Stimulated activated naive CD4-positive, alpha-beta T cell treated with Interleukin-2 at 50 U/mL for 16 hours (primary cell): ENCODE measurements at regions not wholly inside any gene's neighbourhood (a gene's known extent, or its start where the extent isn't known, plus 50 kb on each side); places are given as distances from the start of the nearest gene placed in this dataset.
"Not testable (repeated sequence)": the region's sequence is repeated elsewhere in the genome, so short reads cannot be mapped to it uniquely, and the experiment has no call there.

Experiments
- DNase-seq: peaks from one replicate; lab custom pipeline; 2025; lab: John Stamatoyannopoulos, UW

DNA sequence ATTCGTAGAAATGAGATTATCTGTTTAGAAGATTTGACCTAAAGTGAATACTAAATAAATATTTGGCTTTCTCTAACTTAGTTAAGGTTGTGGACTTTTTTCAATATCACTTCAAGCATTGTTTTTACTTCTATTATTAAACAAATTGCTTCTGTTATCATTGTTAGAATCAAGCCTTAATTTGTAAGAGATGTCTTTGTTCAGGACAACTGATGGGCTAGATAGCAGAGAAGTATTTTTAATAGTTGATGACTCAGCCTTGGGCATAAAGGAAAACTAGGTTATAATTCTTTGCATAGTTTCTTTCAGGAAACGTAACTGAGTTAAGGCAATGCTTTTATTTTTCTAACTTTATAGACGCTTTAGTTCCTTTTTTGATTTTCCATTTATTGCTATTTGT, 128.8 kb upstream of the SMIM30 start:
- no peak for DNase-seq

DNA sequence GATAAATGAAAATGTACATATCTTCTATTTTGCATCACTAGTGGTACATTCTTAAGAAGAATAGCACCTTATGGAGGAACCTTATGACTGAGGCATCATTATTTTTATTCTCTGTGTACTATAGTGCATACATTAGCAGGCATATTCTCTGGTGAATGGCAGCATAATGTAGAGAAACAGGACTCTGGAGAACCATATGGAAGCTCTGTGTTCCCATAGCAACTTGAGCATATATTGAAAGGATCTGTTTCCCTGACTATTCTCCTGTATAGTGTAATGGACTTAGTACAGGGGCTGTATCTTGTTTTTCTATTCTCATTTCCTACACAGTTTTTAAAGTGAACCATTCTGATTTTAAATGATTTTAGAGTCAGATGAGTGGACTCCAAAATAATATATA, 128.4 kb upstream of the SMIM30 start:
- no peak for DNase-seq

GRCh38 chr7:113232885-113233284, 114.5 kb upstream of the SMIM30 start:
- DNase-seq, result no peak

DNA sequence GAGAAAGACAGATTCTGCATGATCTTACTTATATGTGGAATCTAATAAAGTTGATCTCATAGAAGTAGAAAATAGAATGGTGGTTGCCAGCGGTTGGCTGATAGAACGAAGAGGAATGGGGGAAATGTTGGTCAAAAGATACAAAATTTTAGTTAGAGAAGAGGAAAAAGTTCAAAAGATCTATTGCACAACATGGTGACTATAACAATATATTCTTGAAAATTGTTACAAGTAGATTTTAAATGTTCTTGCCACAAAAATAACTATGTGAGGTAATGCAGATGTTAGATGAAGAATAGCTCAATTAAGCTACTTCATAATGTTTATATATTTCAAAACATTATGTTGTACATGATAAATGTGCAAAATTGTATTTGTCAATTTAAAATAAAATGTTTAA, 112.3 kb upstream of the SMIM30 start:
- DNase-seq, result no peak

GRCh38 chr7:113217314-113217713, 99.0 kb upstream of the SMIM30 start:
- no peak for DNase-seq

- no peak for DNase-seq
These were observed 97.7 kb upstream of the SMIM30 start for GRCh38 chr7:113216038-113216437.

- no peak for DNase-seq
These were observed 91.3 kb upstream of the SMIM30 start for GRCh38 chr7:113209449-113210203.

GRCh38 chr7:113207931-113208330, 89.6 kb upstream of the SMIM30 start:
- no peak for DNase-seq

DNA sequence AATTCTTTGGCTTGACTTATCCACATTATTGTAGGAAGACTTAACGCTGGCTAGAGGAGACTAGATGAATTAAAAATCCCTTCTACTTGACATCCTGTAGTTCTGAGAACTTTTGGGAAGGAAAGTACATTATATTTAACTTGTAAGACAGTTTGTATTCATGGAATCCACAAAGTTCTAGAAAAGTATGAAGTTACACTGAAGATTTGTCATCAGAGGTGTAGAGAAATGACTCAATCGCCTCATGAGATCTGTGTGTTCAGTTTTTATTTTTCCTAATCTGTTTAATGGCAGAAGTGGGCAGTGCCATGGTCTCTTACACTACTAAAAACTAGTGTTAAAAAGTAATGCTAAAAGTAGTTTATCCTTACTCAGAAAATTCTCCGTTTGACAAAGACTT, 89.1 kb upstream of the SMIM30 start:
- no peak for DNase-seq

DNA sequence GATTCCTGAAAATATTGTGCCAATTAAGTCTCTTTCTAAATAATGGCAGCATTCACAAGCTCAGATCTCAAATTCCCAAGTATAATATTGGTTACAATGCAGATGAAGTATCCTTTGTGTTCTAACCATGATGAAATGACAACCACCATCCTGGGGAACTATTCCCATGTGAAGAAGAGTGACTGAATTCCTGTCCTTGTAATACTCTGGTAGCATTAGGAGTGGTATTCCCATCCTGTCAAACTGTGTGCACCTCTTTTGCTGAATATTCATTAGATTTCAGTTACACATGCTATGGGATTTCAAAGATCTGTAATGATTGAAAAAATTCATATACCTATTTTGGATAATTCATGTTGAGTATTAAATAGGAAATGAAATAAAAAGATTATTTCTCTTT, 86.1 kb upstream of the SMIM30 start:
- DNase-seq, result no peak

GRCh38 chr7:113202284-113202683, 83.9 kb upstream of the SMIM30 start:
- no peak for DNase-seq

DNA sequence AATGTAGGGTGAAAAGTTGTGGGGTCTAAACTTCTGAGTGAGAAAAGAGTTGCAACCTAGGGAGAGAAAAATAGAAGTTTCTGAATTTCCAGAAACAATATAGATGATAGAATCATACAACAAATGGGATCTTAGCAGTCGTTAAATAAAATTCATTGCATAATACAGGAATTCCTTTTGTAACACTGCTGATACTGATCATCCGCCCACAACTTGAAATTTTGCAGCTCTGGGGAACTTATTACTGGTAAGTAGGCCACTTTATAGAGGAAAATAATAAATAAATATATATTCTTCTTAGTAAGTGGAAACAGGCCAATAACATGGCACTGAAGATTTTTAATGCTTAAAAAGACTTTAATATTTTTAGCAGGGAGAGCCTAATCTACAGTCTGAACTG, 81.9 kb upstream of the SMIM30 start:
- DNase-seq, result no peak

- no peak for DNase-seq
These were observed 81.5 kb upstream of the SMIM30 start for GRCh38 chr7:113199841-113200240.

DNA sequence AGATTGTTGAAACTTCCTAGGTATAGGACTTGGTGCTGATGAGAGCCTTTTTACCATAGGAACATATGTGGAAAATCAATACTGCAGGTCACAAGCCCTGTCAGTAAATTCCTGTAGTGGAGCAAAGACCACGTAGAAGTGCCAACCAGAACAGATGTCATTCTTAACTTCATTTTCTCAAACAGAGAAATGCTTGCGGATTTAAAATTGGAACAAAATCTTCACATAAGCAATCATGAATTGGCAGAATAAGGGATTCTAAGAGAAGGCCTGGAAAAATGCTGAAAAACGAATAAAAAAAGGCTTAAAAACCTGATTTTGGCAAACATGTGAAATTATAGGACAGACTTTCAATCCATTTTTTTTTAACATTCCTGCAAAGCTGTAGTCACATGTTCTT, 80.8 kb upstream of the SMIM30 start:
- DNase-seq, result no peak

- DNase-seq, result no peak
These were observed 79.9 kb upstream of the SMIM30 start for GRCh38 chr7:113198226-113198625.

DNA sequence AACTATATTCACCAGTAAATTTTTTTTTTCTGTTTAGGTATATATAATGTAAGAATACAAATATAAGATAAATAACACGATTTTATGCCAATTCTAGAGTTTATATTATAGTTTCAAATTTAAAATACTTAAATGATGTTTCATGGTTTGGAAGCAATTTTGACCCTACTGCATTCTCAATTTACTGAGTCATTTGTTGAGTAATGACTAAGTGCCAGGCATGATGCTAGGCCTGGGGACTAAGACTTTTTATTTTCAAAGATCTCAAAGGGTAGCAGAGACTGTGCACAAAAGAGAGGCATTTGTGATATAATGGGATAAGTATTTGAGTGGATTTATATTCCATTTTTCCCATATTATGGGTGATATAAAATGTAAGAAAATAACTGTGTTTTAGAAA, 78.9 kb upstream of the SMIM30 start:
- no peak for DNase-seq

- DNase-seq, result no peak
These were observed 70.0 kb upstream of the SMIM30 start for GRCh38 chr7:113188396-113188795.

GRCh38 chr7:113179313-113179712, 61.0 kb upstream of the SMIM30 start:
- DNase-seq, result no peak

- no peak for DNase-seq
These were observed 58.5 kb upstream of the SMIM30 start for GRCh38 chr7:113176836-113177235.

- DNase-seq, result not testable (repeated sequence)
These were observed 57.8 kb upstream of the SMIM30 start for GRCh38 chr7:113176180-113176579.

- DNase-seq, result no peak
These were observed 57.3 kb upstream of the SMIM30 start for GRCh38 chr7:113175525-113176104.

DNA sequence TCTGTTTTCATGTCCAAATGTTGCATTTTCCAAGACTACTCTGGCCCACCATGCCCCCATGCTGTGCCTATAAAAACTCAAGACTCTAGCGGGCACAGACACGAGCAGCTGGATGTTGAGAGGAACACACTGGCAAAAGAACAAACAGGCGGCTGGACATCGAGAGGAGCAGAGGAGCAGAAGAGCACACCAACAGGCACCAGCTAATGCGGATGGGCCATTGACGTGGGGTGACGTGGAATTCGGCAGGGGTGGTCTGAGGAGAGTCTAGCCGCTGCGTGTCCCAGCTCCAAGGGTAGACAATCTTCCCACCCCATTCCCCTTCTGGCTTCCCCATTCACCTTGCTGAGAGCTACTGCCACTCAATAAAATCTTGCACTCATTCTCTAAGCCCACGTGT, 54.4 kb upstream of the SMIM30 start:
- DNase-seq, result no peak

DNA sequence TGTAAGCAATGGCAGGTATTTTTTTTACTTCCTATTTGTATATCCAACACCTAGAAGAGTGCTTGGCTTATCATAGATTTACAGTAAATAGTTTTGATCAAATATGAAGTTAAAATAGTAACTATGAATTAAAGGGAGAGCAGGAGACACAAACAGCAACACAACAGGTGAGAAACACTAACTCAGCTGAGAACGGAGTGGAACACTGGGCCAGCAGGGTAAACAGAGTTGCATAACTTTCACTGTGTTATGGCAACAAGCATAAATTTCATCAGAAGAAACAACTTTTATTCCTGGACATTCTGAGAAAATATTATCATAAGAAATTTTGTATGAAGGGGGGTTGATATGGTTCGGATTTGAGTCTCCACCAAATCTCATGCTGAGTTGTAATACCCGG, 52.2 kb upstream of the SMIM30 start:
- DNase-seq, result no peak
